ENCODE measurements at regions not wholly inside any gene's neighbourhood (a gene's known extent, or its start where the extent isn't known, plus 50 kb on each side); places are given as distances from the start of the nearest gene placed in this dataset.

GRCh38 chr11:129719037-129719436, 96.6 kb upstream of the TMEM45B start:
- Mint-ChIP-seq H3K36me3 (ENCODE audit: insufficient read depth in 2 of 2) (no peaks in the 10 kb centered on the region), H3K4me1 (ENCODE audit: low read depth) (no peaks in the 10 kb centered on the region), H3K27ac (no peak overlapping the region), H3K4me3 (no peak overlapping the region), H3K27me3 (ENCODE audit: low read depth) (no peaks in the 10 kb centered on the region), H3K9me3 (no peaks in the 10 kb centered on the region)
- ATAC-seq (replicated peaks in 1 of 2) (no peak), DNase-seq (no peak)

DNA sequence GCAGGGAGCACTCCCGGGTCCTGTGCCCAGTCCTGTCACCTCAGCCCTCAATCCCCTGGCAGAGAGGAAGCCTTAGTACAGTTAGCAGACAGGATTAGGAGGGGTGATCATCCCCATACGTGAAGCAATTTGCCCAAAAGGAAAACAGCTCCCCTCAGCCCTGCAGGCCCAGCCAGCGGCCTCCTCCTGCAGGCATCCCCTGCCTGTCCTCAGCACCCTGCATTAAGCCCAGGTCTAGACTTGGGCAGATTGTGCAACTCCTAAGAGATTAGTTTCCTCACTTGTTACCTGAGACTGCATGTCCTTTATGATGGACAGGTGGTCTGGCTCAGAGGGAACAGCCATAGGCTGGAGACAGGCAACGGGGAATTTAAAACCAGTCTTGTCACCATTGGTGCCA, 95.5 kb upstream of the TMEM45B start:
- DNase-seq (no peak), ATAC-seq (replicated peaks in 1 of 2) (no peak)
- H3K27me3 Mint-ChIP-seq (ENCODE audit: low read depth), result no peaks in the 10 kb centered on the region
- H3K4me3 Mint-ChIP-seq, result no peak overlapping the region
- H3K36me3 Mint-ChIP-seq (ENCODE audit: insufficient read depth in 2 of 2), result no peaks in the 10 kb centered on the region
- no peaks in the 10 kb centered on the region for H3K4me1 Mint-ChIP-seq (ENCODE audit: low read depth)
- no peaks in the 10 kb centered on the region for H3K9me3 Mint-ChIP-seq
- no peak overlapping the region for H3K27ac Mint-ChIP-seq

DNA sequence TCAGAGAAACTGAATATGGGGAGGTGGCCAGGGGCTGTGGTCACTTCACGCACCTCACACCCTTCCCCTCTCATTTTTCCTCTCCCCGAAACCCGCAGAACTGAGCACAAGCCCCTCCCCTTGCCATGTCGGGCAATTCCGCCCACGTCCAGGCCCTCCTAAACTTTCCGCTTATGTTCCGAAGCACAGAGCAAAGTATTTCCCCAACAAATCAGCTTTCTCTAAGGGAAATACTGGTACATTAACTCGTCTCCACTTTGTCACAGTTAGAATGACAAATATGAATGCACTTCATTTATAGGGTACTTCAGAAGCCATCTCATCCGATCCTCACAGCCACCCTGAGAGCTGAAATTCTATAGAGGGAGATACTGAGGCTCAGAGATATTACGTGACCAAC, 94.7 kb upstream of the TMEM45B start:
- no peak overlapping the region for H3K4me3 Mint-ChIP-seq
- no peaks in the 10 kb centered on the region for H3K36me3 Mint-ChIP-seq (ENCODE audit: insufficient read depth in 2 of 2)

GRCh38 chr11:129721685-129722084, 94.0 kb upstream of the TMEM45B start:
- no peaks in the 10 kb centered on the region for H3K4me1 Mint-ChIP-seq (ENCODE audit: low read depth)
- H3K4me3 Mint-ChIP-seq, result no peak overlapping the region
- ATAC-seq (replicated peaks in 1 of 2) (no peak), DNase-seq (no peak)
- no peak overlapping the region for H3K27ac Mint-ChIP-seq
- H3K9me3 Mint-ChIP-seq, result no peaks in the 10 kb centered on the region
- H3K27me3 Mint-ChIP-seq (ENCODE audit: low read depth), result no peaks in the 10 kb centered on the region
- no peaks in the 10 kb centered on the region for H3K36me3 Mint-ChIP-seq (ENCODE audit: insufficient read depth in 2 of 2)

More for the DNA sequence above, 94.7 kb upstream of the TMEM45B start:
- no peak for DNase-seq
- H3K4me1 Mint-ChIP-seq (ENCODE audit: low read depth), result no peaks in the 10 kb centered on the region
- no peaks in the 10 kb centered on the region for H3K27me3 Mint-ChIP-seq (ENCODE audit: low read depth)
- no peaks in the 10 kb centered on the region for H3K9me3 Mint-ChIP-seq
- no peak overlapping the region for H3K27ac Mint-ChIP-seq
- no peak for ATAC-seq (replicated peaks in 1 of 2)

- no peak for ATAC-seq (replicated peaks in 1 of 2)
- Mint-ChIP-seq H3K27me3 (ENCODE audit: low read depth) (no peaks in the 10 kb centered on the region), H3K27ac (no peak overlapping the region), H3K4me1 (ENCODE audit: low read depth) (no peaks in the 10 kb centered on the region), H3K4me3 (no peak overlapping the region), H3K9me3 (no peaks in the 10 kb centered on the region), H3K36me3 (ENCODE audit: insufficient read depth in 2 of 2) (no peaks in the 10 kb centered on the region)
- DNase-seq, result no peak
Observed at GRCh38 chr11:129722529-129722928, 93.1 kb upstream of the TMEM45B start.

DNA sequence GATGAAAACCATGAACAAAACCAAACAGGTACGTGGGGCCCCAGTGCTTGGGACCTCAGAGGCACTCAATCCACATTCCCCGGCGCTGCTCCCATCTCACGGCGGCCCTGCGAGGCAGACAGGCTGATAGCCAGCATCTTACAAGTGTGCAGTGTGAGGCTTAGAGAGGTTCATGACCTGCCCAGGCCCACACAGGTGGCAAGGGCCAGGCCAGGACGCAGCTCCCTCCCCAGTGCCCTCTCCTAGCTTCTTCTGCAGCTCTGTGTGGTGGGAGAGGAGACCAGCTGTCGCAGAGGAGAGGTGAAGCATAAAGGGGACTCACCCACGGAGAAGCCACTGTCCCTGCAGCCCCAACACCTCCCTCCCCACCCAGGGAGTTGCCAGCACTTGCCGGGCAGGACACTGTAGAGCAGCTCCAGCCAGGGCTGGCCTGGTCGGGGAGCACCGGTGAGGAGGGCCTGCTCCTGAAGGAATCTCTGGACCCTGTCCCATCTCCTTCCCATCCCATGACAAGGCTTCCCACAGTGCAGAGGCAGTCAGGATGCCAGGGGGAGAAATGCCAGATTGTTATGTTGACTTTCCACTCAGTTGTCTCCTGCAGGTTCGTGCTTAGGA, 92.4 kb upstream of the TMEM45B start:
- H3K4me3 Mint-ChIP-seq, result no peak overlapping the region
- DNase-seq (no peak), ATAC-seq (replicated peaks in 1 of 2) (no peak)
- H3K27me3 Mint-ChIP-seq (ENCODE audit: low read depth), result no peaks in the 10 kb centered on the region
- H3K36me3 Mint-ChIP-seq (ENCODE audit: insufficient read depth in 2 of 2), result no peaks in the 10 kb centered on the region
- no peaks in the 10 kb centered on the region for H3K4me1 Mint-ChIP-seq (ENCODE audit: low read depth)
- no peaks in the 10 kb centered on the region for H3K9me3 Mint-ChIP-seq
- no peak overlapping the region for H3K27ac Mint-ChIP-seq

GRCh38 chr11:129723761-129724162, 91.9 kb upstream of the TMEM45B start:
- Mint-ChIP-seq H3K27ac (no peak overlapping the region), H3K27me3 (ENCODE audit: low read depth) (no peaks in the 10 kb centered on the region), H3K36me3 (ENCODE audit: insufficient read depth in 2 of 2) (no peaks in the 10 kb centered on the region), H3K4me3 (no peak overlapping the region), H3K9me3 (no peaks in the 10 kb centered on the region), H3K4me1 (ENCODE audit: low read depth) (no peaks in the 10 kb centered on the region)
- no peak for DNase-seq
- ATAC-seq (replicated peaks in 1 of 2), result no peak

GRCh38 chr11:129724866-129725265, 90.8 kb upstream of the TMEM45B start:
- H3K9me3 Mint-ChIP-seq, result no peaks in the 10 kb centered on the region
- H3K36me3 Mint-ChIP-seq (ENCODE audit: insufficient read depth in 2 of 2), result no peaks in the 10 kb centered on the region
- H3K4me1 Mint-ChIP-seq (ENCODE audit: low read depth), result no peaks in the 10 kb centered on the region

GRCh38 chr11:129726179-129726578, 89.5 kb upstream of the TMEM45B start:
- Mint-ChIP-seq H3K36me3 (ENCODE audit: insufficient read depth in 2 of 2) (no peaks in the 10 kb centered on the region), H3K4me1 (ENCODE audit: low read depth) (no peaks in the 10 kb centered on the region), H3K27me3 (ENCODE audit: low read depth) (no peaks in the 10 kb centered on the region), H3K9me3 (no peaks in the 10 kb centered on the region), H3K4me3 (no peak overlapping the region), H3K27ac (no peak overlapping the region)
- DNase-seq, result no peak
- ATAC-seq (replicated peaks in 1 of 2), result no peak

More at GRCh38 chr11:129724866-129725265, 90.8 kb upstream of the TMEM45B start:
- Mint-ChIP-seq H3K27ac (no peak overlapping the region), H3K4me3 (no peak overlapping the region), H3K27me3 (ENCODE audit: low read depth) (no peaks in the 10 kb centered on the region)
- no peak for DNase-seq
- ATAC-seq (replicated peaks in 1 of 2), result no peak

DNA sequence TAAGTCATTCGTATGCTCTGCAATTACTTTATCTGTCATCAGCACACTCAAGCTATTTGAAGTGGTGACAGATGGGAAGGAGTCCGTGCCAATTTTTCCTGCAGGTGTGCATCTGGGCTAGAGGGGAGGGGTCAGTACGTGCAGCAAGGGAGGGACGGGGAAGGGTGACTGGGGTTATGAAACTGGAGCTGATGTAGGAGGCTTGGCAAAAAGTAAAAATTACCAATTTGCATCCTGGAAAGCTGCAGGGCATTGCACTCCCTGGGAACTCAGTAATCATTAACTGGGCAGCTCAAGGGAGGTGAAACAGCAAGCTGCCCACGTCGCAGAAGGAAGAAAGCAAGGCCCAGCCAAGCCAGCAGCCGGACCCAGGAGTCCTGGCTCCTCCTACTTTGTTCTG, 87.1 kb upstream of the TMEM45B start:
- Mint-ChIP-seq H3K36me3 (ENCODE audit: insufficient read depth in 2 of 2) (no peaks in the 10 kb centered on the region), H3K4me1 (ENCODE audit: low read depth) (no peaks in the 10 kb centered on the region), H3K9me3 (no peaks in the 10 kb centered on the region), H3K4me3 (no peak overlapping the region), H3K27ac (no peak overlapping the region), H3K27me3 (ENCODE audit: low read depth) (no peaks in the 10 kb centered on the region)
- ATAC-seq (replicated peaks in 1 of 2) (no peak), DNase-seq (no peak)

DNA sequence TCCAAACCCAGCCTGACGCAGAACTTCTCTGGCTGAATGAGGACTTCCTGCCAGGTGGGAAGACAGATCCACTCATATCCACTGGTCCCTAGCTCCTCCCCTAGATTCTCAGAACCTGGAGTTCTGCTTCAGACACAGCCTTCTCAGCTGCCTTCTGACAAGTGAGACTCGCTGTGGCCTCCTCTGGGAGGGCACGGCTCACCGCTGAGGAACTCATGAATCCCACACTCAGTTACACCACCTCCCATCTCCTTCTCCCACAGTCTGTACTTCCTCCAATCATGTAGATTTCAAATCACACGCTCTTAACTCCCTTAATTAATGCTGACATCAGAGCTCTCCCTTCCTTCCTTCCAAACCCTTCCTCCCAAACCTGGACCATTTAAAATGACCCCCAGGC, 86.4 kb upstream of the TMEM45B start:
- Mint-ChIP-seq H3K27ac (no peak overlapping the region), H3K36me3 (ENCODE audit: insufficient read depth in 2 of 2) (no peaks in the 10 kb centered on the region), H3K4me3 (no peak overlapping the region), H3K27me3 (ENCODE audit: low read depth) (no peaks in the 10 kb centered on the region), H3K4me1 (ENCODE audit: low read depth) (no peaks in the 10 kb centered on the region), H3K9me3 (no peaks in the 10 kb centered on the region)
- DNase-seq (no peak), ATAC-seq (replicated peaks in 1 of 2) (no peak)

- Mint-ChIP-seq H3K27ac (no peak overlapping the region), H3K9me3 (no peaks in the 10 kb centered on the region)
- no peak for ATAC-seq (replicated peaks in 1 of 2)
Observed at GRCh38 chr11:129729823-129730222, 85.8 kb upstream of the TMEM45B start.

GRCh38 chr11:129731316-129731715, 84.3 kb upstream of the TMEM45B start:
- Mint-ChIP-seq H3K27me3 (ENCODE audit: low read depth) (no peaks in the 10 kb centered on the region), H3K36me3 (ENCODE audit: insufficient read depth in 2 of 2) (no peaks in the 10 kb centered on the region), H3K4me3 (no peak overlapping the region), H3K27ac (no peak overlapping the region), H3K4me1 (ENCODE audit: low read depth) (no peaks in the 10 kb centered on the region), H3K9me3 (no peaks in the 10 kb centered on the region)
- no peak for DNase-seq
- ATAC-seq (replicated peaks in 1 of 2), result no peak

More at GRCh38 chr11:129729823-129730222, 85.8 kb upstream of the TMEM45B start:
- Mint-ChIP-seq H3K36me3 (ENCODE audit: insufficient read depth in 2 of 2) (no peaks in the 10 kb centered on the region), H3K27me3 (ENCODE audit: low read depth) (no peaks in the 10 kb centered on the region), H3K4me1 (ENCODE audit: low read depth) (no peaks in the 10 kb centered on the region), H3K4me3 (no peak overlapping the region)
- DNase-seq, result no peak

GRCh38 chr11:129732941-129733340, 82.7 kb upstream of the TMEM45B start:
- Mint-ChIP-seq H3K9me3 (no peaks in the 10 kb centered on the region), H3K27me3 (ENCODE audit: low read depth) (no peaks in the 10 kb centered on the region), H3K36me3 (ENCODE audit: insufficient read depth in 2 of 2) (no peaks in the 10 kb centered on the region), H3K27ac (no peak overlapping the region), H3K4me1 (ENCODE audit: low read depth) (no peaks in the 10 kb centered on the region), H3K4me3 (no peak overlapping the region)
- DNase-seq, result no peak
- no peak for ATAC-seq (replicated peaks in 1 of 2)

Measured in activated T-cell treated with anti-CD3 and anti-CD28 coated beads, Interleukin-2, amount 50 U/mL, for 72 hours (primary cell).